DOHH2 (cell line): ENCODE measurements at regions not wholly inside any gene's neighbourhood (a gene's known extent, or its start where the extent isn't known, plus 50 kb on each side); places are given as distances from the start of the nearest gene placed in this dataset.

Experiments
- H3F3A ChIP-seq: fragments of 200-600 bp; sonication (generic), shearing (Covaris generic); 2 replicates; pipeline ENCODE4 v1.6.0; 2016; ENCODE audit warnings: antibody characterized with exemption, mild to moderate bottlenecking; ENCODE audit not compliant: control insufficient read depth, insufficient read depth
- H3K27ac ChIP-seq: fragments of 200-600 bp; sonication (generic); 2 replicates; pipeline ENCODE4 v1.5.1; 2014; ENCODE audit warnings: low read depth, mild to moderate bottlenecking, low read length, moderate library complexity
- H3K27me3 ChIP-seq: fragments of 200-600 bp; sonication (generic); 2 replicates; pipeline ENCODE4 v1.6.1; 2014; ENCODE audit warnings: mild to moderate bottlenecking, low read length, mixed read lengths; ENCODE audit not compliant: control insufficient read depth
- H3K36me3 ChIP-seq: fragments of 200-600 bp; sonication (generic); 2 replicates; pipeline ENCODE4 v1.6.1; 2014; ENCODE audit warnings: mild to moderate bottlenecking, low read length, moderate library complexity, mixed read lengths; ENCODE audit not compliant: control insufficient read depth
- H3K4me1 ChIP-seq: fragments of 200-600 bp; sonication (generic); 2 replicates; pipeline ENCODE4 v1.6.1; 2014; ENCODE audit warnings: mild to moderate bottlenecking, low read length, mixed read lengths; ENCODE audit not compliant: control insufficient read depth
- H3K4me2 ChIP-seq: fragments of 200-600 bp; sonication (generic); 2 replicates; pipeline ENCODE4 v1.6.0; 2014; ENCODE audit warnings: mild to moderate bottlenecking, low read length, moderate library complexity
- H3K4me3 ChIP-seq: fragments of 200-600 bp; sonication (generic); 2 replicates; pipeline ENCODE4 v1.5.1; 2014; ENCODE audit warnings: mild to moderate bottlenecking, low read length, mixed read lengths
- H3K79me2 ChIP-seq: fragments of 200-600 bp; sonication (generic); 2 replicates; pipeline ENCODE4 v1.6.1; 2014; ENCODE audit warnings: mild to moderate bottlenecking, low read length, mixed read lengths; ENCODE audit not compliant: control insufficient read depth
- H3K9me2 ChIP-seq: fragments of 200-600 bp; sonication (generic); replicated peaks from 2 replicates; pipeline ENCODE4 v1.6.1; 2014; ENCODE audit warnings: mild to moderate bottlenecking, low read length, mixed read lengths; ENCODE audit not compliant: control insufficient read depth
- H3K9me3 ChIP-seq: fragments of 200-600 bp; sonication (generic); 2 replicates; pipeline ENCODE4 v1.6.1; 2014; ENCODE audit warnings: antibody characterized with exemption, low read length, mixed read lengths; ENCODE audit not compliant: control insufficient read depth, insufficient read depth
- H4K20me1 ChIP-seq: fragments of 200-600 bp; sonication (generic); 2 replicates; pipeline ENCODE4 v1.6.0; 2014; ENCODE audit warnings: low read depth, mild to moderate bottlenecking, antibody characterized with exemption, low read length, moderate library complexity; ENCODE audit not compliant: control insufficient read depth, insufficient read depth
- CTCF ChIP-seq: fragments of 200-600 bp; sonication (generic); IDR thresholded peaks from one replicate; pipeline ENCODE4 v1.5.1; 2014; ENCODE audit warnings: antibody characterized with exemption, mild to moderate bottlenecking, low read depth, low read length; ENCODE audit not compliant: poor library complexity, severe bottlenecking
- EZH2phosphoT487 ChIP-seq: fragments of 200-600 bp; sonication (generic); IDR thresholded peaks from 2 replicates; pipeline ENCODE4 v1.6.1; 2017; ENCODE audit warnings: borderline replicate concordance, mild to moderate bottlenecking, antibody characterized with exemption, low read length, moderate library complexity, mixed read lengths

- TF ChIP-seq CTCF (no peak), EZH2phosphoT487 (no peak)
Observed at GRCh38 chr11:103544874-103545273, 435.6 kb downstream of the DYNC2H1 start.

DNA sequence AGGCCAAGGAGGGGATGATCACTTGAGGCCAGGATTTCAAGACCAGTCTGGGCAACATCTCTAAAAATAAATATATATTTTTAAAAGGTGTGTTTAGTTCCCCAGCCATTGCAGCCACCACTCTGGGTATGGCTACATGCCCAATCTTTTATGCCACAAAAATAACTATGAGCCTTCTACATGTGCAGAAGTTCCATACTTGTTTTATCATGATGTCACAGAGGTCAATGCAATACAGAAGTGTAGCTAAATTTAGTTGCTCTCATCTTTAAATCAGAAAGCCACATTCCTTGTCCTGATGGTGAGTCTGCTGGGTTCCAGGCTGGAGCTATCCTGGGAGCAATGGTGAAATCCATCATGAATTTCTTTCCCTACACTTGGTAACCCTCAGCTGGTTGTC lies 436.3 kb downstream of the DYNC2H1 start:
- Histone ChIP-seq H3F3A (no peaks in the 10 kb centered on the region), H3K27me3 (no peaks in the 10 kb centered on the region), H3K4me2 (no peak overlapping the region), H3K79me2 (no peaks in the 10 kb centered on the region), H3K4me3 (no peak overlapping the region), H4K20me1 (no peaks in the 10 kb centered on the region), H3K9me2 (no peaks in the 10 kb centered on the region), H3K4me1 (no peaks in the 10 kb centered on the region), H3K27ac (no peak overlapping the region), H3K9me3 (no peaks in the 10 kb centered on the region), H3K36me3 (no peaks in the 10 kb centered on the region)
- TF ChIP-seq EZH2phosphoT487 (no peak), CTCF (no peak)

More at GRCh38 chr11:103544874-103545273, 435.6 kb downstream of the DYNC2H1 start:
- Histone ChIP-seq H3K4me1 (no peaks in the 10 kb centered on the region), H4K20me1 (no peaks in the 10 kb centered on the region), H3K36me3 (no peaks in the 10 kb centered on the region), H3K79me2 (no peaks in the 10 kb centered on the region), H3K4me3 (no peak overlapping the region), H3F3A (no peaks in the 10 kb centered on the region), H3K9me2 (no peaks in the 10 kb centered on the region), H3K9me3 (no peaks in the 10 kb centered on the region), H3K4me2 (no peak overlapping the region), H3K27ac (no peak overlapping the region), H3K27me3 (no peaks in the 10 kb centered on the region)

DNA sequence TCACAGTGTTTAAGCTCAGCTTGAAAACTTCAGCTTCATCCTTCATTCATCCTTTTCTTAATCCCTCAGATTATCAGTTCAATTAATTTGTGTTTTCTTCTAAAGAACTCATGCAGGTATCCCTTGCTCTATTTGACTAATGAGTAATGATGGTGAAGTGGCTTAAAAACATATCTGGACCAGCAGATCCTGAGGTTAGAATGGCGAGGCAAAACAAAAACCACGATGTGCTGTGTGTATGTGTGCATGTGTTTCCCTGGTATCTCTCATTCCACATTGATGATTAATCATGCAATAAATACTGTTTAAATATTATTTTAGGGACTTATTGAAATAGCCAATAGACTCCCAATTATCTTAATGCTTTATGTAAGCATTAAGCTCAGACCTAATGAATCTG lies 437.0 kb downstream of the DYNC2H1 start:
- Histone ChIP-seq H3K36me3 (no peaks in the 10 kb centered on the region), H3K9me3 (no peaks in the 10 kb centered on the region), H4K20me1 (no peaks in the 10 kb centered on the region), H3K4me1 (no peaks in the 10 kb centered on the region), H3K27ac (no peak overlapping the region), H3K79me2 (no peaks in the 10 kb centered on the region), H3K4me2 (no peak overlapping the region), H3K9me2 (no peaks in the 10 kb centered on the region), H3K27me3 (no peaks in the 10 kb centered on the region), H3K4me3 (no peak overlapping the region), H3F3A (no peaks in the 10 kb centered on the region)
- TF ChIP-seq EZH2phosphoT487, result no peak
- no peak for TF ChIP-seq CTCF

DNA sequence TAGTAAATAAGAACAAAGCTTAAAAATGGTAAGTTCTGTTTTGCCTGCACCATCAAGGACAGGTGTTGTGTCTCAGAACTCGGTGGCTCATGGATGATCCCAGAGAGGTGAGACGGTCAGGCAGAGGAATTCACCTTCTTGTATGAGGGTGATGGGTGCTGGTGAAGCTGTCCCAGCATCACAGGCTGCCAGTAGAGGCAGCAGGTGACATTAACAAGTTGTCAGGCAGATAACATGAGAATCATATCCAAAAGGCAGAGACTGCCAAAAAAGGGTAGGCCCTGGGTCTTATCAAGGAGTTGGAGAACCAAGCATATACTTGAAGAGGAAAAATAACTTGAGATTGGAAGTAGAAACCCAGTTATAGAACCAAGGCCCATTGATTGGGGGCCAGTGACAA lies 437.8 kb downstream of the DYNC2H1 start:
- no peaks in the 10 kb centered on the region for H3K9me3 ChIP-seq
- H3F3A ChIP-seq, result no peaks in the 10 kb centered on the region
- no peaks in the 10 kb centered on the region for H3K9me2 ChIP-seq
- no peak overlapping the region for H3K4me3 ChIP-seq
- TF ChIP-seq CTCF (no peak), EZH2phosphoT487 (no peak)
- no peaks in the 10 kb centered on the region for H3K4me1 ChIP-seq
- no peak overlapping the region for H3K27ac ChIP-seq
- H3K4me2 ChIP-seq, result no peak overlapping the region
- no peaks in the 10 kb centered on the region for H4K20me1 ChIP-seq
- no peaks in the 10 kb centered on the region for H3K79me2 ChIP-seq
- H3K36me3 ChIP-seq, result no peaks in the 10 kb centered on the region
- H3K27me3 ChIP-seq, result no peaks in the 10 kb centered on the region
